ENCODE measurements at regions not wholly inside any gene's neighbourhood (a gene's known extent, or its start where the extent isn't known, plus 50 kb on each side); places are given as distances from the start of the nearest gene placed in this dataset.

DNA sequence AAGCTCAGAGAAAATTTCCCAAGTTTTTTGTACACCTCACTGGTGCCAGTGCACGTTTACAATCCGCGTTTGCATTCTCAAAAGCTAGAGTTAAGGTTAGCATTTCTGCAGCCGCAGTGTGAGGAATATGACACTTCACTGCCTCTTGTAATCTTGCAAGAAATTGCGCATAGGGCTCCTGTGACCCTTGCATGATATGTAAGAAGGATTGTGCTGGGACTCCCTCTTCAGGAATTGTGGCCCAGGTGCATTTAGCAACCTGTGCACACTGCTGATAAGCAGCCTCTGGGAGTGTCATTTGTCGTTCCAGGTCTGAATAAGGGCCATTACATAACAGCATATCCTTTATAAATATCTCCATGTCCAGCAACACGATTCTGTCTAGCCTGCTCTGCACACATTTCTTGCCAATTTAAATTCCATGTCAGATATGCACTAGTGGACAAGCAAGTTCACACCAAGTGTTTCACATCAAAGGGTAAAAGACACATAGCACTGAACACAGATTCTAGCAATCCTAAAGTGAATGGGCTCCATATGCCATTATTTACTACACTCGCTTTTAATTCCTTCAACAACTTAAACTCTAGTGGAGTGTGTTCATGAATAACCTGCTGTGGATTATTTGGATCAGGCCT lies 69.2 kb upstream of the INCENP start:
- no peak overlapping the region for H3K4me3 ChIP-seq (ENCODE audit: low read depth, low read length)
- Mint-ChIP-seq H3K9me3 (ENCODE audit: unreplicated experiment) (no peaks in the 10 kb centered on the region), H3K4me1 (ENCODE audit: low read depth, unreplicated experiment) (no peaks in the 10 kb centered on the region), H3K4me3 (ENCODE audit: unreplicated experiment) (peak overlapping the region; percentile 25), H3K36me3 (ENCODE audit: insufficient read depth, unreplicated experiment) (no peaks in the 10 kb centered on the region), H3K27me3 (ENCODE audit: insufficient read depth, unreplicated experiment) (no peaks in the 10 kb centered on the region), H3K27ac (ENCODE audit: unreplicated experiment) (peak overlapping the region; percentile 81)
- peak; percentile 83 to 85 for DNase-seq
- intact Hi-C loops (cut with micrococcal nuclease; ENCODE audit: unreplicated experiment), result loop anchor here (1.0 to 2.0 kb wide), 6 partner anchors 28 to 155 kb away; partner anchors contain the start of gene FTH1
- H3K36me3 ChIP-seq (ENCODE audit: control insufficient read depth, insufficient read depth, low read length), result no peaks in the 10 kb centered on the region
- no peaks in the 10 kb centered on the region for H3K9me3 ChIP-seq
- BruUV-seq (replicated peaks), result no TSS peak
- H3K27me3 ChIP-seq (replicated peaks; ENCODE audit: control insufficient read depth, insufficient read depth, low read length), result no peaks in the 10 kb centered on the region; the same call in 1 of the 2 replicates
- ChIA-PET POLR2A (interaction anchor here (0.9 kb wide), 1 partner anchor 240 kb away, joined by 3 read pairs; no protein-coding TSS in a partner anchor), CTCF (interaction anchor here (0.5 to 2.6 kb wide), 10 partner anchors 30 to 182 kb away, joined by 3 to 8 read pairs (median 4); partner anchors contain the start of gene FTH1)
- peak; percentile 78 to 93 for TF ChIP-seq CTCF (IDR thresholded peaks at IDR 0.05; ENCODE audit: insufficient read depth in 1 of 2, low read depth in 1 of 2, low read length in 1 of 2, severe bottlenecking in 1 of 2, unreplicated experiment in 1 of 2)
- H3K4me1 ChIP-seq, result 0 out of 2 replicates have a peak, but pooled peaks cover 5% of the 10 kb centered on the region

GRCh38 chr11:62054081-62054480 lies 69.7 kb upstream of the INCENP start:
- no peak for TF ChIP-seq CTCF (IDR thresholded peaks at IDR 0.05; ENCODE audit: insufficient read depth in 1 of 2, low read depth in 1 of 2, low read length in 1 of 2, severe bottlenecking in 1 of 2, unreplicated experiment in 1 of 2)
- H3K27me3 Mint-ChIP-seq (ENCODE audit: insufficient read depth, unreplicated experiment), result no peaks in the 10 kb centered on the region
- Histone ChIP-seq H3K4me3 (ENCODE audit: low read depth, low read length) (no peak overlapping the region), H3K4me1 (0 out of 2 replicates have a peak, but pooled peaks cover 5% of the 10 kb centered on the region), H3K27me3 (replicated peaks; ENCODE audit: control insufficient read depth, insufficient read depth, low read length) (no peaks in the 10 kb centered on the region; the same call in 1 of the 2 replicates), H3K9me3 (no peaks in the 10 kb centered on the region), H3K36me3 (ENCODE audit: control insufficient read depth, insufficient read depth, low read length) (no peaks in the 10 kb centered on the region)
- intact Hi-C loops (cut with micrococcal nuclease; ENCODE audit: unreplicated experiment), result loop anchor here (1.0 to 2.0 kb wide), 6 partner anchors 29 to 155 kb away; partner anchors contain the start of gene FTH1
- H3K4me3 Mint-ChIP-seq (ENCODE audit: unreplicated experiment), result peak overlapping the region; percentile 25
- DNase-seq, result no peak
- no peaks in the 10 kb centered on the region for H3K9me3 Mint-ChIP-seq (ENCODE audit: unreplicated experiment)
- POLR2A ChIA-PET, result interaction anchor here (0.9 kb wide), 1 partner anchor 239 kb away, joined by 3 read pairs; no protein-coding TSS in a partner anchor
- peak overlapping the region; percentile 81 for H3K27ac Mint-ChIP-seq (ENCODE audit: unreplicated experiment)
- CTCF ChIA-PET, result interaction anchor here (0.5 to 2.6 kb wide), 10 partner anchors 29 to 182 kb away, joined by 3 to 8 read pairs (median 4); partner anchors contain the start of gene FTH1
- no peaks in the 10 kb centered on the region for H3K36me3 Mint-ChIP-seq (ENCODE audit: insufficient read depth, unreplicated experiment)
- BruUV-seq (replicated peaks), result no TSS peak
- H3K4me1 Mint-ChIP-seq (ENCODE audit: low read depth, unreplicated experiment), result no peaks in the 10 kb centered on the region

- no TSS peak for BruUV-seq (replicated peaks)
Observed at GRCh38 chr11:62050716-62051115, 73.1 kb upstream of the INCENP start.

More at GRCh38 chr11:62050716-62051115, 73.1 kb upstream of the INCENP start:
- no peak for TF ChIP-seq CTCF (IDR thresholded peaks at IDR 0.05; ENCODE audit: insufficient read depth in 1 of 2, low read depth in 1 of 2, low read length in 1 of 2, severe bottlenecking in 1 of 2, unreplicated experiment in 1 of 2)
- no peaks in the 10 kb centered on the region; the same call in 1 of the 2 replicates for H3K27me3 ChIP-seq (replicated peaks; ENCODE audit: control insufficient read depth, insufficient read depth, low read length)
- no peak overlapping the region for H3K4me3 ChIP-seq (ENCODE audit: low read depth, low read length)
- H3K4me1 ChIP-seq, result peaks cover 19% of the 10 kb centered on the region
- POLR2A ChIA-PET, result no interaction called here
- no peaks in the 10 kb centered on the region for H3K9me3 Mint-ChIP-seq (ENCODE audit: unreplicated experiment)
- no peak for DNase-seq
- no peaks in the 10 kb centered on the region for H3K36me3 Mint-ChIP-seq (ENCODE audit: insufficient read depth, unreplicated experiment)
- no peak overlapping the region for H3K27ac Mint-ChIP-seq (ENCODE audit: unreplicated experiment)
- no peaks in the 10 kb centered on the region for H3K36me3 ChIP-seq (ENCODE audit: control insufficient read depth, insufficient read depth, low read length)
- CTCF ChIA-PET, result no interaction called here
- peaks cover 8% of the 10 kb centered on the region for H3K4me1 Mint-ChIP-seq (ENCODE audit: low read depth, unreplicated experiment)
- H3K27me3 Mint-ChIP-seq (ENCODE audit: insufficient read depth, unreplicated experiment), result no peaks in the 10 kb centered on the region
- H3K9me3 ChIP-seq, result no peaks in the 10 kb centered on the region
- no peak overlapping the region for H3K4me3 Mint-ChIP-seq (ENCODE audit: unreplicated experiment)
- intact Hi-C loops (cut with micrococcal nuclease; ENCODE audit: unreplicated experiment), result no loop called here
